ENCODE measurements at regions not wholly inside any gene's neighbourhood (a gene's known extent, or its start where the extent isn't known, plus 50 kb on each side); places are given as distances from the start of the nearest gene placed in this dataset.

GRCh38 chr12:89092297-89092696 lies 260.0 kb downstream of the DUSP6 start:
- no peak for DNase-seq (ENCODE audit: low read depth)

GRCh38 chr12:89091293-89091841 lies 260.9 kb downstream of the DUSP6 start:
- DNase-seq (ENCODE audit: low read depth) = no peak

- no peak for DNase-seq (ENCODE audit: low read depth)
Measured at GRCh38 chr12:89089264-89089663, 263.0 kb downstream of the DUSP6 start.

GRCh38 chr12:89087876-89088275 lies 264.4 kb downstream of the DUSP6 start:
- no peak for DNase-seq (ENCODE audit: low read depth)

DNA sequence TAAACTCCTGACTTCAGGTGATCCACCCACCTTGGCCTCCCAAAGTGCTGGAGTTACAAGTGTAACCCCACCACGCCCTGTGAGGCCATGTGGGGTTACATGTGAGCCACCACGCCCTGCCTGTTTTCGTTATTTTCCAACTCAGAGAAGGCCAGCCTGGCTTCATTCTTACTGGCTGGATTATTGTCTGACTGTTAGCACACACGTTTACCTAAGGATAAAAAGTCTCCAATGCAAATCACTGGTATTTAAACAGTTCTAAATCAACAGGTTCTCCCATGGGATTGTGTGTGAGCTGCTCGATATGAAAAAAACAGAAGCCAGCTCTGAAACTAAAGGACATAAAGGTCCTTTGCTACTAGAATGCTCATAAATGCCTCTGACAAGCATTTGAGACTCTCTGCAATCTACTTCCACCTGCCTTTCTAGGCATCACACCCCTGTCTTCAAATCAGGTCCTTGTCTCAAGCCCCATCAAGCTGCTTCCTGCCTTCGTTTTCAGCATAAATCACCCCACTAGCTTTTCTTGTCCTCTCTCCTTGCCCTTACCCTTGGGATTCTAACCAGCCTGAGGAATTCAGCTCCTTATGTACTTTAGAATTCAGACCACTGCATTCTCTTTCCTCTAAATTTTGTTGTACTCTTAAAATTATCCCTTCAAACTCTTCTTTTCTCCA lies 265.0 kb downstream of the DUSP6 start:
- no peak for DNase-seq (ENCODE audit: low read depth)

- DNase-seq (ENCODE audit: low read depth) = no peak
Measured at GRCh38 chr12:89085421-89085820, 266.9 kb downstream of the DUSP6 start.

DNA sequence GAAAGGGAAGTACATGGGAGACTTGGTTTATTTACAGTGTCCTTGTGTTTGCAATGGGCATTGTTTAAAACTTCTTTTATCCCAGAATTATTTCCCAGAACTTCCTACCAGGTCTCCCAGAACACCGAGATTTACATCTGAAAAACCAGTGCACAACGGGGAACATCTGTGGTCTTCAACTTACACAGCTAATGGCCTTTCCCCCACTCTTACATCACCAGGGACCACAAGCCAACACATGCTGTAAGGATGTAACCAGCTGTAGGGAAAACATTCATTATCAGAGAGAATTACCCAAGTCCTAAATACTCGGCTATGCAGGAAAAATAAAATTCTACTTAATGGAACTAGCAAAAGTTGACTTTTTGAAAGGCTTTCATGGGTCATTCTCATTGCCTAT lies 267.6 kb downstream of the DUSP6 start:
- no peak for DNase-seq (ENCODE audit: low read depth)

GRCh38 chr12:89083491-89083890 lies 268.8 kb downstream of the DUSP6 start:
- DNase-seq (ENCODE audit: low read depth) = no peak

- DNase-seq (ENCODE audit: low read depth) = no peak
Measured at GRCh38 chr12:89082370-89082753, 269.9 kb downstream of the DUSP6 start.

- DNase-seq (ENCODE audit: low read depth) = no peak
Measured at GRCh38 chr12:89081719-89082369, 270.5 kb downstream of the DUSP6 start.

- DNase-seq (ENCODE audit: low read depth) = no peak
Measured at GRCh38 chr12:89080793-89081465, 271.4 kb downstream of the DUSP6 start.

DNA sequence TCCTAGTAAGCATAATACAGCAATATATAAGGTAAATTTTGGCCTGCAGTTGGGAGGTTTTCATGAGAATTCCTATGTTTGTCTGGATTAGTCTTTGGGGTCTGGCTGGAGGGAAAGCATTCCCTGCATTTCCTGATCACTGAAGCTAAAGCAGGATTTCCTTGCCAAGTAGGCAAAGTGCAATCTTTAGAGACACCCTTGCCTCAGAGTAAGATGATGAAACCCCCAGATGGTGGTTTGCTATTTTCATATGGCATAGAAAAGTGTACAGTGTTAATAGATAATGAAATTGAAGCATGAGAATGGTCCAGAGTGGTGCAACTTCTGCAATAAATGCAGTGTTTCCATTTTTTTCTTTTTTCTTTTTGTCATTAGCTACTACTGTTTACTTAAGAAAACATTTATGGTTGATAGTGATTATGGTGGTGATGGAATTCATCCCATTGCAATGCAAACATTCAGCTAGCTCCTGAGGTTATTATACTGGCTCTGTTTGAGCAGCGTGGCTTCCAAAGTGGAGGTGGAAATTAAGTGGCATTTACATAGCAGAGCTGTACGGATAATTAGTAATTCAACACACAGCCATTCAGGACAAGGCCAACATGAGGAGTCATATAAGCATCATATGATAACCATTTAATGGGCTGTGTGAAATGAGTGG lies 276.3 kb downstream of the DUSP6 start:
- DNase-seq (ENCODE audit: low read depth) = no peak

DNA sequence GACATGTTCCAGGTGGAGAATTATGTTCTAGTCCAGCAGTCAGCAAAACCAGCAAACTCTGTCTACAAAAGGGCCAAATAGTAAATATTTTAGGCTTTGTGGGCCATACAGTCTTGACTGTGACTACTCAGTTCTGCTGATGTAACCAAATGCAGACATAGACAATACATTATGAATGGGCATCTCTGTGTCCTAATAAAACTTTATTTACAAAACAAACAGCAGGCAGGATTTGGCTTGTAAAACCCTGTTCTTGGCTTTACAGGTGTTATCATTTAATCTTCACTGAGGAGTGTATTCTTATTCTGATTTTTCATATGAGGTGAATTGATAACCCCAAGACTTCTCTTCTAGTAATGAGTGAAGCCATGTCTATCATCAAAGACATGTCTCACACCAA lies 278.6 kb downstream of the DUSP6 start:
- no peak for DNase-seq (ENCODE audit: low read depth)

DNA sequence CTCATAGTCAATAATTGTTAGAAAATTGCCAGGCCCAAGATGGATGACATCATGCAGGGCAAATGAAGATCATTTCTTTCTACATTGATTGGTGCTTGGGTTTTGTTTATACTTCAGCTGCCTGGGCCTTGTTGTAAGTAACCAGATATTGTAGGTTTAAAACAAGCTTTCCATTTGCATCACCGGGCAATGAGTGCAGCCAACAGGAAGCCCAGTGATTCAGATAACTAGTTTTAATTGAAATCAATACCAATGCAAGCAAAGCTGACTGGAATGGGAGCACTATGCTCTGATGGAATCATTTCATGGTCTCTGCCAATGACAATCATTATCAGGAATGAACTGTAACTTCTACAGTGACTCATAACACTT lies 279.3 kb downstream of the DUSP6 start:
- no peak for DNase-seq (ENCODE audit: low read depth)

GRCh38 chr12:89072294-89073026 lies 279.8 kb downstream of the DUSP6 start:
- DNase-seq (ENCODE audit: low read depth) = no peak

- no peak for DNase-seq (ENCODE audit: low read depth)
Measured at GRCh38 chr12:89070603-89071002, 281.7 kb downstream of the DUSP6 start.

DNA sequence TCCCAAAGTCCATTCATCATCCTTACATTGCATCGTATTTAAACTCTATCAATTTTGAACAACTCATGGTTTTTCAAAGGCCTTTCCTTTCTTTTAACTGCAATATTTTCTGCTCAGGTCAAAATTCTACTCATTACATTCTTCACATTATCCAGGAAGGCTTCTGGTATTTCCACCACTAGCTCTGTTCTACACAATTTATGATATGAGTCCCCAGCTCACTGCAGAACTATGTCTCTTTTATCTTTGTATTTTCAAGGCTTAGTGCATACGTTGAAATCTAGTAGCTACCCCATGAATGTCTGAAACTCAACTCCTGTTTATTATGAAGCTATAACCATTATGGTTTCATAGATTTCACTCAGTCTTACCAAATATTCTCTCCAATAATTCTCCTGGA lies 282.9 kb downstream of the DUSP6 start:
- DNase-seq (ENCODE audit: low read depth) = no peak

DNA sequence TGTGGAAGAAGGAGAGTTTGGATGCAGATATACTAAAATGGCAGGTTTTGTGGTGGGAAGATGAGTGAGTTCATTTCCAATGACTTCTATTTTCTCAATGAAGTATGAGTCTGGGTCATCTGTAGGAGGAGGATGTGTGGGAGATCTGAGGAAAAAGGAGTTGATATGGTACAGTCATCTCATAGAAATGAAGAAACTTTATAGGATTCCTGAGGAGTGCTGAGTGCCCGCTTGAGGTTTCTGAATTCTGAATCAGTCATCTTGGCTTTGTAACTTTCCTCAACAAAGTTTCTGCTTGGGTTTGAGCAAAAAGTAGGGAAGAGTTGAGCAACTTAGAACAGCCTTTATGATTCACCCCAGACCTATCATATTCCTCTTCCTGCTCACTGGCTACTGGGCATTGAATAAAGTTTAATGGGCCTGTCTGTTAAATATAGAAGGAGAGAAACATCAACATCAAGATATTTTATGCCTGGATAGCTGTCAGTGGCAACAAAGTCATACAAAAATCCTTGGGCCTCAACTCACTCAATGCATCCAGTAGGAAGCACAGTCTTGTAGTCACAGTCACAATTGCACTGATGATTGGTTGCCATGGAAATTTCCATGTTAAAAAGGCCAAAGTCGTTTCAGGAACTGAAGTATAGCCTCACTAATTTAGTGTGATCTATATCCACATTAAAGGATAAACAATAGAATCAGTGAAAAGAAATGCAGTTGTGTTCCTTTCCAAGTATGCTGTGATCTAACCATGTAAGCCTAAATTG lies 284.7 kb downstream of the DUSP6 start:
- no peak for DNase-seq (ENCODE audit: low read depth)

GRCh38 chr12:89064780-89065179 lies 287.5 kb downstream of the DUSP6 start:
- DNase-seq (ENCODE audit: low read depth) = no peak

DNA sequence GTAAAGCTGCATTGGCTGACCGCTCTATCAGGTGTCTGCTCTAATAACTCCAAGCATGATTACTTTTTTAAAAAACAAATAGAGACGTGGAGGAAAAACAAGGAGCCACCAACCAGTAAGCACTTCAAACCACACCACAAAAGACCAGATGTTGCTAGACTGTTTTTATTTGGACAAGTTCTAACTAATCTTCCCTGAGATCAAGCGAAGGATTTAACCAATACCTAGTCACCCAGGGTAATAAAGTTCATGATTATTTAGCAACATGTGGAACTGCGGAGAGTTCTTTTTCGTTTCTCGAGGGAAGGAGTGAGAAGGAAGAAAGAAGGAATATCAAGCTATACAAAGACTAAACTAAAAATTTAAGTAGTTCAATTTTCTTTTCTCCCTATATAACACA lies 288.1 kb downstream of the DUSP6 start:
- no peak for DNase-seq (ENCODE audit: low read depth)

DNA sequence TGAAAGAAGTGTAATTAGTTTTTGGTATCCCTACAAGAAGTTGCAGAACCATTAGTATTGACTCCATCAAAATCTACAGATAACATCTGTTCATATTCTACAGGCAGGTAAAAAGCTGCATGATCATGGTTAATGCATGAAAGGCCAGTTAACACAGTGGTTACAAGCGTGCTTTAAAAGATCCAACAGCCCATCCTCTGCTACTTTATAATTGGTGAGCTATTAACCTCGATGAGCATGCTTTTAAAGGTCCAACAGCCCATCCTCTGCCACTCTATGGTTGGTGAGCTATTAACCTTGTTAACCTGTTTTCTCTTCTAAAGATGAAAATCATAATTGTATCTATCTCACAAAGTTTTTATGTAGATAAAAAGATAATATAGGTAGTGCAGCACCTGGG lies 289.3 kb downstream of the DUSP6 start:
- DNase-seq (ENCODE audit: low read depth) = no peak

Data from stimulated activated CD4-positive, alpha-beta T cell treated with anti-CD3 and anti-CD28 coated beads, Interleukin-2, amount 100 ng/mL, for 4 hours (primary cell).